ENCODE measurements at regions not wholly inside any gene's neighbourhood (a gene's known extent, or its start where the extent isn't known, plus 50 kb on each side); places are given as distances from the start of the nearest gene placed in this dataset.

GRCh38 chr3:26375843-26376530 is 246.6 kb upstream of the LRRC3B start:
- no peak overlapping the region for H3K4me3 Mint-ChIP-seq
- no peak for DNase-seq
- no peaks in the 10 kb centered on the region for H3K27me3 ChIP-seq (ENCODE audit: control insufficient read depth in 2 of 2, insufficient read depth in 2 of 2, low read length in 2 of 2)
- CTCF ChIA-PET = no interaction called here
- no peak overlapping the region for H3K27ac Mint-ChIP-seq
- POLR2A ChIA-PET = no interaction called here
- H3K4me1 Mint-ChIP-seq = no peaks in the 10 kb centered on the region
- no peaks in the 10 kb centered on the region for H3K9me3 ChIP-seq (ENCODE audit: control insufficient read depth in 2 of 3, low read length in 3 of 3)
- ATAC-seq = no peak
- intact Hi-C loops (cut with micrococcal nuclease) = no loop called here
- H3K4me1 ChIP-seq (ENCODE audit: control insufficient read depth in 2 of 2, insufficient read depth in 2 of 2, low read length in 2 of 2) = no peaks in the 10 kb centered on the region
- H3K9me3 Mint-ChIP-seq = peaks cover 0 to 14% (median 6%) of the 10 kb centered on the region in 11 donors
- peaks cover 0 to 5% (median 0%) of the 10 kb centered on the region in 5 donors for H3K27me3 Mint-ChIP-seq
- no peak overlapping the region for H3K27ac ChIP-seq (ENCODE audit: low read depth, low read length)
- no peaks in the 10 kb centered on the region for H3K36me3 ChIP-seq (ENCODE audit: control insufficient read depth in 2 of 3, insufficient read depth in 3 of 3, low read length in 3 of 3)
- H3K36me3 Mint-ChIP-seq = no peaks in the 10 kb centered on the region
- no peak overlapping the region for H3K4me3 ChIP-seq (ENCODE audit: low read length)

GRCh38 chr3:26381411-26381810 is 241.2 kb upstream of the LRRC3B start:
- Mint-ChIP-seq H3K4me1 (no peaks in the 10 kb centered on the region), H3K4me3 (no peak overlapping the region), H3K27ac (no peak overlapping the region), H3K27me3 (no peaks in the 10 kb centered on the region), H3K9me3 (peaks cover 0 to 4% (median 0%) of the 10 kb centered on the region in 11 donors), H3K36me3 (no peaks in the 10 kb centered on the region)
- no peak overlapping the region for H3K27ac ChIP-seq (ENCODE audit: low read depth, low read length)
- no peaks in the 10 kb centered on the region for H3K27me3 ChIP-seq (ENCODE audit: control insufficient read depth in 2 of 2, insufficient read depth in 2 of 2, low read length in 2 of 2)
- H3K4me1 ChIP-seq (ENCODE audit: control insufficient read depth in 2 of 2, insufficient read depth in 2 of 2, low read length in 2 of 2) = no peaks in the 10 kb centered on the region
- H3K36me3 ChIP-seq (ENCODE audit: control insufficient read depth in 2 of 3, insufficient read depth in 3 of 3, low read length in 3 of 3) = no peaks in the 10 kb centered on the region
- H3K9me3 ChIP-seq (ENCODE audit: control insufficient read depth in 2 of 3, low read length in 3 of 3) = no peaks in the 10 kb centered on the region
- no peak overlapping the region for H3K4me3 ChIP-seq (ENCODE audit: low read length)
- ATAC-seq (no peak), DNase-seq (no peak)
- POLR2A ChIA-PET = no interaction called here
- intact Hi-C loops (cut with micrococcal nuclease) = no loop called here
- CTCF ChIA-PET = no interaction called here

- Histone ChIP-seq H3K9me3 (ENCODE audit: control insufficient read depth in 2 of 3, low read length in 3 of 3) (no peaks in the 10 kb centered on the region), H3K4me3 (ENCODE audit: low read length) (no peak overlapping the region), H3K4me1 (ENCODE audit: control insufficient read depth in 2 of 2, insufficient read depth in 2 of 2, low read length in 2 of 2) (no peaks in the 10 kb centered on the region), H3K27ac (ENCODE audit: low read depth, low read length) (no peak overlapping the region), H3K27me3 (ENCODE audit: control insufficient read depth in 2 of 2, insufficient read depth in 2 of 2, low read length in 2 of 2) (no peaks in the 10 kb centered on the region), H3K36me3 (ENCODE audit: control insufficient read depth in 2 of 3, insufficient read depth in 3 of 3, low read length in 3 of 3) (no peaks in the 10 kb centered on the region)
- ATAC-seq = no peak
- CTCF ChIA-PET = no interaction called here
- DNase-seq = no peak
- no peaks in the 10 kb centered on the region for H3K36me3 Mint-ChIP-seq
- H3K27ac Mint-ChIP-seq = no peak overlapping the region
- H3K9me3 Mint-ChIP-seq = peaks cover 0 to 15% (median 5%) of the 10 kb centered on the region in 11 donors
- no peak overlapping the region for H3K4me3 Mint-ChIP-seq
- POLR2A ChIA-PET = no interaction called here
- H3K27me3 Mint-ChIP-seq = no peaks in the 10 kb centered on the region
- intact Hi-C loops (cut with micrococcal nuclease) = no loop called here
- H3K4me1 Mint-ChIP-seq = no peaks in the 10 kb centered on the region
Measured at GRCh38 chr3:26406636-26407035, 215.9 kb upstream of the LRRC3B start.

GRCh38 chr3:26418553-26418952 is 204.0 kb upstream of the LRRC3B start:
- Mint-ChIP-seq H3K4me3 (no peak overlapping the region), H3K9me3 (peaks cover 1 to 22% (median 15%) of the 10 kb centered on the region in 11 donors), H3K27me3 (no peaks in the 10 kb centered on the region), H3K36me3 (no peaks in the 10 kb centered on the region), H3K27ac (no peak overlapping the region), H3K4me1 (no peaks in the 10 kb centered on the region)
- ChIA-PET POLR2A (no interaction called here), CTCF (no interaction called here)
- intact Hi-C loops (cut with micrococcal nuclease) = no loop called here
- no peaks in the 10 kb centered on the region for H3K36me3 ChIP-seq (ENCODE audit: control insufficient read depth in 2 of 3, insufficient read depth in 3 of 3, low read length in 3 of 3)
- no peaks in the 10 kb centered on the region for H3K27me3 ChIP-seq (ENCODE audit: control insufficient read depth in 2 of 2, insufficient read depth in 2 of 2, low read length in 2 of 2)
- H3K27ac ChIP-seq (ENCODE audit: low read depth, low read length) = no peak overlapping the region
- H3K4me3 ChIP-seq (ENCODE audit: low read length) = no peak overlapping the region
- no peaks in the 10 kb centered on the region for H3K4me1 ChIP-seq (ENCODE audit: control insufficient read depth in 2 of 2, insufficient read depth in 2 of 2, low read length in 2 of 2)
- DNase-seq (no peak), ATAC-seq (no peak)
- H3K9me3 ChIP-seq (ENCODE audit: control insufficient read depth in 2 of 3, low read length in 3 of 3) = peaks cover 0 to 8% (median 0%) of the 10 kb centered on the region in 3 experiments

- Mint-ChIP-seq H3K9me3 (peaks cover 0 to 6% (median 0%) of the 10 kb centered on the region in 11 donors), H3K27me3 (no peaks in the 10 kb centered on the region), H3K4me1 (no peaks in the 10 kb centered on the region), H3K36me3 (no peaks in the 10 kb centered on the region), H3K4me3 (no peak overlapping the region), H3K27ac (no peak overlapping the region)
- CTCF ChIA-PET = no interaction called here
- ATAC-seq (no peak), DNase-seq (no peak)
- intact Hi-C loops (cut with micrococcal nuclease) = no loop called here
- Histone ChIP-seq H3K4me1 (ENCODE audit: control insufficient read depth in 2 of 2, insufficient read depth in 2 of 2, low read length in 2 of 2) (no peaks in the 10 kb centered on the region), H3K36me3 (ENCODE audit: control insufficient read depth in 2 of 3, insufficient read depth in 3 of 3, low read length in 3 of 3) (no peaks in the 10 kb centered on the region), H3K4me3 (ENCODE audit: low read length) (no peak overlapping the region), H3K27me3 (ENCODE audit: control insufficient read depth in 2 of 2, insufficient read depth in 2 of 2, low read length in 2 of 2) (no peaks in the 10 kb centered on the region), H3K27ac (ENCODE audit: low read depth, low read length) (no peak overlapping the region), H3K9me3 (ENCODE audit: control insufficient read depth in 2 of 3, low read length in 3 of 3) (no peaks in the 10 kb centered on the region)
- POLR2A ChIA-PET = no interaction called here
Measured at GRCh38 chr3:26422415-26422814, 200.2 kb upstream of the LRRC3B start.

GRCh38 chr3:26425076-26425475 is 197.5 kb upstream of the LRRC3B start:
- H3K9me3 ChIP-seq (ENCODE audit: control insufficient read depth in 2 of 3, low read length in 3 of 3) = no peaks in the 10 kb centered on the region
- peaks cover 0 to 8% (median 0%) of the 10 kb centered on the region in 11 donors for H3K9me3 Mint-ChIP-seq
- H3K4me1 Mint-ChIP-seq = no peaks in the 10 kb centered on the region
- H3K27ac Mint-ChIP-seq = no peak overlapping the region
- intact Hi-C loops (cut with micrococcal nuclease) = no loop called here
- no peaks in the 10 kb centered on the region for H3K4me1 ChIP-seq (ENCODE audit: control insufficient read depth in 2 of 2, insufficient read depth in 2 of 2, low read length in 2 of 2)
- no peak overlapping the region for H3K27ac ChIP-seq (ENCODE audit: low read depth, low read length)
- ATAC-seq (no peak), DNase-seq (no peak)
- H3K27me3 ChIP-seq (ENCODE audit: control insufficient read depth in 2 of 2, insufficient read depth in 2 of 2, low read length in 2 of 2) = no peaks in the 10 kb centered on the region
- no peaks in the 10 kb centered on the region for H3K36me3 ChIP-seq (ENCODE audit: control insufficient read depth in 2 of 3, insufficient read depth in 3 of 3, low read length in 3 of 3)
- H3K36me3 Mint-ChIP-seq = no peaks in the 10 kb centered on the region
- no peak overlapping the region for H3K4me3 Mint-ChIP-seq
- CTCF ChIA-PET = no interaction called here
- no peak overlapping the region for H3K4me3 ChIP-seq (ENCODE audit: low read length)
- POLR2A ChIA-PET = no interaction called here
- no peaks in the 10 kb centered on the region for H3K27me3 Mint-ChIP-seq

- ATAC-seq (no peak), DNase-seq (no peak)
- Histone ChIP-seq H3K36me3 (ENCODE audit: control insufficient read depth in 2 of 3, insufficient read depth in 3 of 3, low read length in 3 of 3) (no peaks in the 10 kb centered on the region), H3K9me3 (ENCODE audit: control insufficient read depth in 2 of 3, low read length in 3 of 3) (no peaks in the 10 kb centered on the region), H3K4me1 (ENCODE audit: control insufficient read depth in 2 of 2, insufficient read depth in 2 of 2, low read length in 2 of 2) (no peaks in the 10 kb centered on the region), H3K27me3 (ENCODE audit: control insufficient read depth in 2 of 2, insufficient read depth in 2 of 2, low read length in 2 of 2) (no peaks in the 10 kb centered on the region), H3K27ac (ENCODE audit: low read depth, low read length) (no peak overlapping the region), H3K4me3 (ENCODE audit: low read length) (no peak overlapping the region)
- intact Hi-C loops (cut with micrococcal nuclease) = no loop called here
- no peak overlapping the region for H3K27ac Mint-ChIP-seq
- H3K27me3 Mint-ChIP-seq = no peaks in the 10 kb centered on the region
- POLR2A ChIA-PET = no interaction called here
- H3K9me3 Mint-ChIP-seq = peaks cover 0 to 6% (median 0%) of the 10 kb centered on the region in 11 donors
- no peak overlapping the region for H3K4me3 Mint-ChIP-seq
- no peaks in the 10 kb centered on the region for H3K36me3 Mint-ChIP-seq
- H3K4me1 Mint-ChIP-seq = no peaks in the 10 kb centered on the region
- CTCF ChIA-PET = no interaction called here
Measured at GRCh38 chr3:26428992-26429391, 193.6 kb upstream of the LRRC3B start.
